H1 (cell line): ENCODE measurements at regions not wholly inside any gene's neighbourhood (a gene's known extent, or its start where the extent isn't known, plus 50 kb on each side); places are given as distances from the start of the nearest gene placed in this dataset.

Experiments
- EGR1 ChIP-seq: IDR thresholded peaks from 2 replicates; pipeline ENCODE4 v1.6.1; 2011; ENCODE audit warnings: low read depth, low read length, borderline replicate concordance
- MAX ChIP-seq: IDR thresholded peaks from 2 replicates; pipeline ENCODE4 v1.6.1; 2012; ENCODE audit warnings: inconsistent platforms
- ZNF274 ChIP-seq: IDR thresholded peaks from 2 replicates; pipeline ENCODE4 v1.7.0; 2012; ENCODE audit warnings: low read length, borderline replicate concordance; ENCODE audit errors: extremely low read depth

- TF ChIP-seq EGR1 (no peak), ZNF274 (no peak), MAX (no peak)
These were observed 391.1 kb downstream of the ETS1 start (continued) for GRCh38 chr11:128196235-128196634.
